H1 (cell line): ENCODE measurements at regions not wholly inside any gene's neighbourhood (a gene's known extent, or its start where the extent isn't known, plus 50 kb on each side); places are given as distances from the start of the nearest gene placed in this dataset.

Experiments used
- SAP30 ChIP-seq: fragments of 300-600 bp; sonication (generic); IDR thresholded peaks from 2 replicates; pipeline ENCODE4 v1.7.1; 2012; ENCODE audit warnings: low read length, moderate library complexity, mild to moderate bottlenecking, inconsistent platforms; ENCODE audit not compliant: insufficient read depth, insufficient replicate concordance
- SP1 ChIP-seq: IDR thresholded peaks from 2 replicates; pipeline ENCODE4 v1.6.1; 2011; ENCODE audit warnings: low read depth, low read length

DNA sequence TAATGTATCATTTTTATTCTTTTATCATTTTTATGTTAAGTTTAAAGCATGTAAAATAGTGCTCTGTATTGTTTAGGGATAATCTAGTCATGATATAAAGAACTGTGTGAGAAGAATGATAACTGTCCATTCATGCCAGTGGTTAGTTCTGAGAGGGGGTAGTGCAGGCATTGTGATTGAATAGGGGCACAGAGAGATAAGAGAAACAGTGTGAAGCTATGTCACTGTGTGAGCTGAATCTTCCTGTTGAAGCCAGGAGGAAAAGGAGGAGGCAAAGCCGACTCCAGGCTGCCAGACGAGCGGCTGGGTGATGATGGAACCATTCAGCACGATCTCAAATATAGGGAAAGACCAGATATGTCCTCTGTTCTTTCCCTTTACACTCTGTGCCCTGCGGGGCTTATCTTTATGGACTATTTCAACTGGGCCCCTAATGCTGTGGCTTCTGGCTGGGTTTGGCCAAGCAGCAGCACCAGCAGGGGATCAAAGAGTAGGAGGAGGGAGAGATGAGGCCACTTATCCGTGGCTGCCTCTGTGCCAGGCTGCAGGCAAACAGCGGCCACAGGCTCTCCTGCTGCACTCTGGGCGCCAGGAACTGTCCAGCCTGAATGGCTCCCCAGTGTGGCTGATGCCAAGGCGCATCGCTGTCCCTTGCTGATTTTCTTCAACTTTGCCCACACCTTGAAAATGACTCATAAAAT, 128.0 kb downstream of the SPP2 start (continued):
- TF ChIP-seq SAP30 (no peak), SP1 (no peak)
